Panc1 (cell line): ENCODE measurements at regions not wholly inside any gene's neighbourhood (a gene's known extent, or its start where the extent isn't known, plus 50 kb on each side); places are given as distances from the start of the nearest gene placed in this dataset.

ENCODE experiments used
- ATAC-seq: fragments of 200-7000 bp; cut with Tn5 transposase; 2 replicates; pipeline ENCODE4 v1.9.1; 2020; ENCODE audit warnings: mild to moderate bottlenecking, moderate library complexity
- BruUV-seq: library from RNA; stranded (reverse); fragments of 400-500 nt; replicated peaks from 2 replicates; lab custom pipeline; 2021; lab: Mats Ljungman, UMichigan
- CTCF ChIA-PET: fragments of 300-600 bp; sonication (Branson Sonifier 250); formaldehyde crosslinking; loops from one replicate; lab custom pipeline; 2022; ENCODE audit warnings: antibody characterized with exemption; lab: Charles Lee
- POLR2A ChIA-PET: fragments of 300-600 bp; sonication (Branson Sonifier 250); formaldehyde crosslinking; loops from one replicate; lab custom pipeline; 2022; ENCODE audit warnings: antibody characterized with exemption; lab: Charles Lee
- DNase-seq: peaks from one replicate; pipeline ENCODE4 v3.0.0-alpha.2; 2010; ENCODE audit warnings: low read depth, low spot score
- H3K27ac ChIP-seq: 2 replicates; pipeline ENCODE4 v1.5.1; 2011; ENCODE audit warnings: mild to moderate bottlenecking, low read length, inconsistent platforms
- H3K27me3 ChIP-seq: fragments of 200-500 bp; sonication (Bioruptor generic); 2 replicates; pipeline ENCODE4 v1.6.0; 2014; ENCODE audit warnings: low read length, inconsistent platforms; ENCODE audit not compliant: control insufficient read depth, insufficient read depth
- H3K36me3 ChIP-seq: fragments of 200-500 bp; sonication (Bioruptor generic); 2 replicates; pipeline ENCODE4 v1.5.1; 2014; ENCODE audit warnings: inconsistent platforms, mild to moderate bottlenecking, low read length, moderate library complexity; ENCODE audit not compliant: control insufficient read depth, insufficient read depth
- H3K4me1 ChIP-seq: 2 replicates; pipeline ENCODE4 v1.5.1; 2011; ENCODE audit warnings: inconsistent platforms, mild to moderate bottlenecking, low read length, moderate library complexity; ENCODE audit not compliant: control insufficient read depth, insufficient read depth
- H3K4me3 ChIP-seq, 2 experiments: 2 replicates each; pipeline ENCODE4 v1.5.1; 2011 to 2012; ENCODE audit warnings: low read depth in 2 of 2, low read length in 2 of 2, mild to moderate bottlenecking in 2 of 2, inconsistent platforms in 1 of 2, moderate library complexity in 1 of 2
- H3K9me3 ChIP-seq: fragments of 200-500 bp; sonication (Bioruptor generic); 2 replicates; pipeline ENCODE4 v1.5.1; 2014; ENCODE audit warnings: low read depth, mild to moderate bottlenecking, inconsistent platforms, low read length, moderate library complexity; ENCODE audit not compliant: control insufficient read depth, insufficient read depth
- CTCF ChIP-seq: fragments of 450-650 bp; IDR thresholded peaks from 2 replicates; pipeline ENCODE4 v1.5.1; 2017; ENCODE audit warnings: mild to moderate bottlenecking
- POLR2AphosphoS5 ChIP-seq: IDR thresholded peaks from 2 replicates; pipeline ENCODE4 v1.6.1; 2012; ENCODE audit warnings: mild to moderate bottlenecking, low read depth, low read length, moderate library complexity
- REST ChIP-seq, 2 experiments: IDR thresholded peaks; 2 replicates each; pipeline ENCODE4 v1.6.1; 2011 to 2012; ENCODE audit warnings: low read depth in 2 of 2, control low read depth in 1 of 2, low read length in 1 of 2, mild to moderate bottlenecking in 1 of 2, moderate library complexity in 1 of 2; ENCODE audit not compliant: insufficient read depth in 1 of 2
- SIN3A ChIP-seq: IDR thresholded peaks from 2 replicates; pipeline ENCODE4 v1.6.1; 2012; ENCODE audit warnings: low read depth, mild to moderate bottlenecking, low read length, moderate library complexity, borderline replicate concordance; ENCODE audit not compliant: insufficient read depth
- TCF7L2 ChIP-seq: IDR thresholded peaks from 2 replicates; pipeline ENCODE4 v1.6.1; 2011; ENCODE audit warnings: mild to moderate bottlenecking, low read depth, low read length, inconsistent platforms
- in situ Hi-C: cut with HindIII; loops from 2 replicates; pipeline ENCODE4 v1.10.0; 2016; ENCODE audit warnings: low sequenced_read_pairs, low pct_unique_long_range_greater_than_20kb
- intact Hi-C: fragments of 100-400 bp; cut with micrococcal nuclease; formaldehyde crosslinking; loops from one replicate; pipeline ENCODE4 v1.10.0; 2022; ENCODE audit not compliant: unreplicated experiment

- intact Hi-C loops (no loop called here), in situ Hi-C loops (no loop called here)
- no peaks in the 10 kb centered on the region for H3K36me3 ChIP-seq
- H3K4me1 ChIP-seq = peaks cover 24% of the 10 kb centered on the region
- ChIA-PET POLR2A (no interaction called here), CTCF (no interaction called here)
- BruUV-seq = no TSS peak
- DNase-seq (no peak), ATAC-seq (no peak)
- H3K27me3 ChIP-seq = no peaks in the 10 kb centered on the region
- no peaks in the 10 kb centered on the region; the same call in 1 of the 2 replicates for H3K9me3 ChIP-seq
- no peak for TF ChIP-seq POLR2AphosphoS5
- no peak for TF ChIP-seq CTCF
- no peak for TF ChIP-seq REST (IDR thresholded peaks at IDR 0.05; ENCODE audit: insufficient read depth in 1 of 2, low read depth in 2 of 2, low read length in 1 of 2)
- TF ChIP-seq SIN3A = no peak
- TF ChIP-seq TCF7L2 = no peak
- H3K4me3 ChIP-seq = no peak overlapping the region
- H3K27ac ChIP-seq = no peak overlapping the region
Observed at GRCh38 chr6:90372885-90373284, 76.2 kb upstream of the BACH2 start.

GRCh38 chr6:90372450-90372849 lies 75.8 kb upstream of the BACH2 start:
- POLR2A ChIA-PET = no interaction called here
- Histone ChIP-seq H3K27ac (no peak overlapping the region), H3K4me1 (peaks cover 24% of the 10 kb centered on the region), H3K4me3 (no peak overlapping the region), H3K27me3 (no peaks in the 10 kb centered on the region), H3K9me3 (no peaks in the 10 kb centered on the region; the same call in 1 of the 2 replicates), H3K36me3 (no peaks in the 10 kb centered on the region)
- DNase-seq (no peak), ATAC-seq (no peak)
- intact Hi-C loops = no loop called here
- no TSS peak for BruUV-seq
- in situ Hi-C loops = no loop called here
- CTCF ChIA-PET = no interaction called here
- TF ChIP-seq POLR2AphosphoS5 (no peak), REST (IDR thresholded peaks at IDR 0.05; ENCODE audit: insufficient read depth in 1 of 2, low read depth in 2 of 2, low read length in 1 of 2) (no peak), SIN3A (no peak), CTCF (no peak), TCF7L2 (no peak)
